PFSK-1 (cell line): ENCODE measurements at regions not wholly inside any gene's neighbourhood (a gene's known extent, or its start where the extent isn't known, plus 50 kb on each side); places are given as distances from the start of the nearest gene placed in this dataset.

ENCODE experiments used
- FOXP2 ChIP-seq: optimal IDR thresholded peaks from 2 replicates; pipeline ENCODE3; 2011; ENCODE audit warnings: borderline replicate concordance, control low read depth, inconsistent platforms; ENCODE audit not compliant: insufficient read depth; ENCODE audit errors: extremely low read length, extremely low read depth
- POLR2AphosphoS5 ChIP-seq: IDR thresholded peaks from 2 replicates; pipeline ENCODE4 v1.6.1; 2012; ENCODE audit warnings: low read depth, mild to moderate bottlenecking, control low read depth, low read length, moderate library complexity
- SIN3A ChIP-seq: IDR thresholded peaks from 2 replicates; pipeline ENCODE4 v1.6.1; 2012; ENCODE audit warnings: mild to moderate bottlenecking, low read length, moderate library complexity, borderline replicate concordance; ENCODE audit not compliant: insufficient read depth
- TAF1 ChIP-seq: IDR thresholded peaks from 2 replicates; pipeline ENCODE4 v1.6.1; 2012; ENCODE audit warnings: low read length, control low read depth, borderline replicate concordance; ENCODE audit not compliant: insufficient read depth
- TF ChIP-seq, protein P1 (sequence below), 2 experiments: IDR thresholded peaks; 2 replicates each; pipeline versions ENCODE4 v1.6.1 to v1.8.0; 2011 to 2012; ENCODE audit warnings: low read depth in 2 of 2, low read length in 2 of 2, control low read depth in 1 of 2, inconsistent platforms in 1 of 2, mild to moderate bottlenecking in 1 of 2, moderate library complexity in 1 of 2; ENCODE audit not compliant: insufficient read depth in 1 of 2

GRCh38 chr6:15839969-15840541 lies 177.2 kb upstream of the DTNBP1 start:
- TF ChIP-seq POLR2AphosphoS5 (no peak), FOXP2 (no peak), TAF1 (no peak)
- TF ChIP-seq, protein P1, sequence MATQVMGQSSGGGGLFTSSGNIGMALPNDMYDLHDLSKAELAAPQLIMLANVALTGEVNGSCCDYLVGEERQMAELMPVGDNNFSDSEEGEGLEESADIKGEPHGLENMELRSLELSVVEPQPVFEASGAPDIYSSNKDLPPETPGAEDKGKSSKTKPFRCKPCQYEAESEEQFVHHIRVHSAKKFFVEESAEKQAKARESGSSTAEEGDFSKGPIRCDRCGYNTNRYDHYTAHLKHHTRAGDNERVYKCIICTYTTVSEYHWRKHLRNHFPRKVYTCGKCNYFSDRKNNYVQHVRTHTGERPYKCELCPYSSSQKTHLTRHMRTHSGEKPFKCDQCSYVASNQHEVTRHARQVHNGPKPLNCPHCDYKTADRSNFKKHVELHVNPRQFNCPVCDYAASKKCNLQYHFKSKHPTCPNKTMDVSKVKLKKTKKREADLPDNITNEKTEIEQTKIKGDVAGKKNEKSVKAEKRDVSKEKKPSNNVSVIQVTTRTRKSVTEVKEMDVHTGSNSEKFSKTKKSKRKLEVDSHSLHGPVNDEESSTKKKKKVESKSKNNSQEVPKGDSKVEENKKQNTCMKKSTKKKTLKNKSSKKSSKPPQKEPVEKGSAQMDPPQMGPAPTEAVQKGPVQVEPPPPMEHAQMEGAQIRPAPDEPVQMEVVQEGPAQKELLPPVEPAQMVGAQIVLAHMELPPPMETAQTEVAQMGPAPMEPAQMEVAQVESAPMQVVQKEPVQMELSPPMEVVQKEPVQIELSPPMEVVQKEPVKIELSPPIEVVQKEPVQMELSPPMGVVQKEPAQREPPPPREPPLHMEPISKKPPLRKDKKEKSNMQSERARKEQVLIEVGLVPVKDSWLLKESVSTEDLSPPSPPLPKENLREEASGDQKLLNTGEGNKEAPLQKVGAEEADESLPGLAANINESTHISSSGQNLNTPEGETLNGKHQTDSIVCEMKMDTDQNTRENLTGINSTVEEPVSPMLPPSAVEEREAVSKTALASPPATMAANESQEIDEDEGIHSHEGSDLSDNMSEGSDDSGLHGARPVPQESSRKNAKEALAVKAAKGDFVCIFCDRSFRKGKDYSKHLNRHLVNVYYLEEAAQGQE (IDR thresholded peaks at IDR 0.05; ENCODE audit: insufficient read depth in 1 of 2, low read depth in 2 of 2, low read length in 2 of 2): no peak

DNA sequence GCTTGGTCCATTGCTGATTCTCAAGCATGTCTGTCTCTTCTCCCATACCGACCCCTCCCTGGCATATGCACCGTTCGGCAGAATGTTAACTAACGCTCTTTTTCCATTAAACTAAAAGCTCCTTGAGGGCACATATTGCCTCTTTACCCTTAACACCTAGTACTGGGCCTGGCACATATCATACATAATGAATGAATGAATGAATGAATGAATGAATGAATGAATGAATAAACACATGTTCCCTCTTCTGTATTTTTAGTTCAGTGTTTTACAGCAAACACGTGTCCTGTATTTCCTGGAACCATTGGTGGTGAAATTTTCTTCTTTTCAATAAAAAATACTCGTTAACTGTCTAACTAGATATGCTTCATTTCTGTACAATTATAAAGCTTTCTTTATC lies 174.4 kb upstream of the DTNBP1 start:
- TF ChIP-seq POLR2AphosphoS5 (no peak), TAF1 (no peak), FOXP2 (no peak), SIN3A (no peak)
- TF ChIP-seq, protein P1 (IDR thresholded peaks at IDR 0.05; ENCODE audit: insufficient read depth in 1 of 2, low read depth in 2 of 2, low read length in 2 of 2): no peak

DNA sequence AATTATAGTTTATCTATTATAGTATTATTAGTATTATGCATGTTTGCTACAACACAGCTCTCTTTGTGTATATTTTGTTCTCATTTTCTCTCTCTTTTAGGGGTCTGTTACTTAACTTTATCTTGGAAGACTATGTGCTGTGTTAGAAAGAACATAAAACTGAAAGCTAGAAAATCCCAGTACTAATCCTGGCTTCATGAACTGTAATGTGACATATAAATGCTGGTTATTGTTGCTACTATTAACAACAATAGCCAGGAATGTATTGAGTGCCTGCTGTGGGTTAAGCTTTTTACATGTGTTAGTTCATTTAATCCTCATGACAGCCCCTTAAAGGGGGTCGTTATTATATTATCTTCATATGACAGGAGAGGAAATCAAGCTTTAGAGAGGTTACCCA lies 170.0 kb upstream of the DTNBP1 start:
- no peak for TF ChIP-seq TAF1
- TF ChIP-seq POLR2AphosphoS5: no peak
- TF ChIP-seq, protein P1 (IDR thresholded peaks at IDR 0.05; ENCODE audit: insufficient read depth in 1 of 2, low read depth in 2 of 2, low read length in 2 of 2): no peak
- no peak for TF ChIP-seq SIN3A
- no peak for TF ChIP-seq FOXP2

DNA sequence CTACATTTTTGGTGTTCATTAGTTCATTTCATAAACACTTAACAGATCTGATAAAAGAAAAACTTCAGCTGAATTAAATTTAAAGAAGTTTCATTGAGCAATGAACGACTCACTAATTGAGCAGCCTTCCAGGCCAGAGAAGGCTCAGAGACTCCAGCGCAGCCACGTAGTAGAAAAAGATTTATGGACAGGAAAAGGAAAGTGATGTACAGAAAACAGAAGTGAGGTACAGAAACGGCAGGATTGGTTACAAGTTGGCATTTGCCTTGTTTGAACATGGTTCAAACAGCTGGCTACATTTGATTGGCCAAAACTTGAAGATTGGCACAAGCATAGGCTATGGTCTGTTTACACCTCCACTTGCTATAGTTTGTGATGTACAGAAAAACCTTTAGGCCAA lies 166.3 kb upstream of the DTNBP1 start:
- TF ChIP-seq TAF1 (no peak), SIN3A (no peak), POLR2AphosphoS5 (no peak), FOXP2 (no peak)
- TF ChIP-seq, protein P1 (IDR thresholded peaks at IDR 0.05; ENCODE audit: insufficient read depth in 1 of 2, low read depth in 2 of 2, low read length in 2 of 2): no peak

GRCh38 chr6:15827496-15828255 lies 164.8 kb upstream of the DTNBP1 start:
- no peak for TF ChIP-seq SIN3A
- no peak for TF ChIP-seq TAF1
- no peak for TF ChIP-seq FOXP2
- TF ChIP-seq, protein P1 (IDR thresholded peaks at IDR 0.05; ENCODE audit: insufficient read depth in 1 of 2, low read depth in 2 of 2, low read length in 2 of 2): no peak
- TF ChIP-seq POLR2AphosphoS5: no peak
